ENCODE measurements at regions not wholly inside any gene's neighbourhood (a gene's known extent, or its start where the extent isn't known, plus 50 kb on each side); places are given as distances from the start of the nearest gene placed in this dataset.

DNA sequence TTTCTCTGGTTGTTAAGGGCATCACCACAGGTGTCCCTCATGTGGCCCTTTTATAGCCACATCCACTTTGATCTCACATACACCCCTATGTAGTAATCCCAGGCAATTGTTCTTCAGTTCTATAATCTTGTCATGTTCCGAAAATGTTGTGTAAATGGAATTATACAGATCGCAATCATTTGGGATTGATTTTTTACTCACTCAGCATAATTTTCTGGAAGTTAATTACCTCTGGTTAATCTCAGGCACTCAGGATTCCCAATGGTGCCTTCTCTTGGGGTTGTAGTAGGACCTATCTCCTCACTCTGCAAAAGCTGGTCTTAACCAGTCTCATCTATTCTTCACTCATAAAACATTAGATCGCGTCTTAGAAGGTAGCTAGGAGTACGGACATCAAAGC, 1549.6 kb upstream of the DDX18 start:
- no peak overlapping the region for H3K4me2 ChIP-seq (ENCODE audit: insufficient read depth in 1 of 2, low read depth in 2 of 2, low read length in 2 of 2)
- DNase-seq (ENCODE audit: low read depth in 1 of 2, low spot score in 2 of 2) (no peak), FAIRE-seq (no peak)
- no peak overlapping the region for H4K8ac ChIP-seq (ENCODE audit: extremely low read depth, insufficient read depth, low read length)
- no peaks in the 10 kb centered on the region for H3K4me1 ChIP-seq (replicated peaks in 1 of 4; ENCODE audit: control insufficient read depth in 3 of 4, insufficient read depth in 4 of 4, low read length in 3 of 4)
- no peak overlapping the region for H2BK120ac ChIP-seq (replicated peaks; ENCODE audit: low read depth, low read length)
- H3K4ac ChIP-seq (replicated peaks; ENCODE audit: insufficient read length, low read depth, low read length): no peak overlapping the region
- H2BK20ac ChIP-seq (ENCODE audit: low read length): no peak overlapping the region
- H3K27ac ChIP-seq (ENCODE audit: low read depth, low read length): no peak overlapping the region
- H2BK5ac ChIP-seq (ENCODE audit: low read depth, low read length): no peak overlapping the region
- no peak overlapping the region for H3K9ac ChIP-seq (replicated peaks in 1 of 4; ENCODE audit: extremely low read depth in 1 of 4, low read depth in 3 of 4, low read length in 3 of 4)
- H3K79me2 ChIP-seq (ENCODE audit: control insufficient read depth in 1 of 2, insufficient read depth in 2 of 2, low read length in 2 of 2): no peaks in the 10 kb centered on the region
- H3K9me3 ChIP-seq (ENCODE audit: insufficient read depth in 2 of 2, low read depth in 1 of 2, low read length in 1 of 2): peaks cover 14 to 24% of the 10 kb centered on the region in 2 experiments
- no peaks in the 10 kb centered on the region for H3K79me1 ChIP-seq (ENCODE audit: low read depth, low read length)
- no peak overlapping the region for H4K5ac ChIP-seq (ENCODE audit: insufficient read length, low read depth, low read length)
- no peak overlapping the region for H3K14ac ChIP-seq (ENCODE audit: insufficient read length)
- no peak overlapping the region for H2BK15ac ChIP-seq (ENCODE audit: low read length)
- H3K56ac ChIP-seq (replicated peaks; ENCODE audit: insufficient read length, low read depth, low read length): no peak overlapping the region
- H4K20me1 ChIP-seq (replicated peaks in 1 of 2; ENCODE audit: control insufficient read depth in 1 of 2, insufficient read depth in 2 of 2, low read length in 2 of 2): no peaks in the 10 kb centered on the region
- H3K4me3 ChIP-seq (ENCODE audit: extremely low read depth in 1 of 4, insufficient read depth in 2 of 4, low read depth in 3 of 4, low read length in 4 of 4): no peak overlapping the region
- H2AK5ac ChIP-seq (ENCODE audit: low read depth, low read length): no peak overlapping the region
- no peaks in the 10 kb centered on the region for H3K27me3 ChIP-seq (replicated peaks in 1 of 4; ENCODE audit: control insufficient read depth in 3 of 4, extremely low read depth in 1 of 4, insufficient read depth in 3 of 4, low read length in 3 of 4)
- 96% methylated on average over 5 of the region's 5 CpGs; no CpG with 5 or more reads in 1 of the 2 experiments for WGBS, 2 experiments (ENCODE audit: extremely low coverage in 1 of 2, insufficient coverage in 1 of 2, insufficient read length in 1 of 2, insufficient replicate concordance in 2 of 2, low coverage in 1 of 2, low lambda C conversion rate in 2 of 2, missing lambda C conversion rate in 1 of 2)
- H2BK12ac ChIP-seq (ENCODE audit: low read depth, low read length): no peak overlapping the region
- POLR2A ChIA-PET (ENCODE audit: partially characterized antibody): no interaction called here
- H4K91ac ChIP-seq (replicated peaks; ENCODE audit: insufficient read length, low read length): no peak overlapping the region
- no peak overlapping the region for H2AFZ ChIP-seq (ENCODE audit: low read length)
- CTCF ChIA-PET (ENCODE audit: partially characterized antibody): no interaction called here
- no peaks in the 10 kb centered on the region for H3K23me2 ChIP-seq (ENCODE audit: low read depth, low read length)
- no peak overlapping the region for H3K23ac ChIP-seq (ENCODE audit: insufficient read length)
- TF ChIP-seq MAFK (IDR thresholded peaks at IDR 0.05; ENCODE audit: low read depth, low read length): 0 out of 2 replicates have a peak, but pooled peaks have one; percentile 21
- TF ChIP-seq, protein P1, sequence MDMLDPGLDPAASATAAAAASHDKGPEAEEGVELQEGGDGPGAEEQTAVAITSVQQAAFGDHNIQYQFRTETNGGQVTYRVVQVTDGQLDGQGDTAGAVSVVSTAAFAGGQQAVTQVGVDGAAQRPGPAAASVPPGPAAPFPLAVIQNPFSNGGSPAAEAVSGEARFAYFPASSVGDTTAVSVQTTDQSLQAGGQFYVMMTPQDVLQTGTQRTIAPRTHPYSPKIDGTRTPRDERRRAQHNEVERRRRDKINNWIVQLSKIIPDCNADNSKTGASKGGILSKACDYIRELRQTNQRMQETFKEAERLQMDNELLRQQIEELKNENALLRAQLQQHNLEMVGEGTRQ (IDR thresholded peaks at IDR 0.05; ENCODE audit: low read length): no peak
- H3K18ac ChIP-seq (ENCODE audit: extremely low read depth, low read length): no peak overlapping the region
- peaks cover 0 to 2% (median 0%) of the 10 kb centered on the region in 4 experiments; a peak in 1 of 8 replicates for H3K36me3 ChIP-seq (ENCODE audit: control insufficient read depth in 2 of 4, insufficient read depth in 4 of 4, low read length in 3 of 4)

Measured in H1 (cell line).